Stomach smooth muscle (tissue), 2 donors: ENCODE measurements at regions not wholly inside any gene's neighbourhood (a gene's known extent, or its start where the extent isn't known, plus 50 kb on each side); places are given as distances from the start of the nearest gene placed in this dataset.

Source experiments
- H3K27ac ChIP-seq: one replicate; pipeline ENCODE4 v1.7.0; 2013; ENCODE audit warnings: mild to moderate bottlenecking, low read length, inconsistent platforms
- H3K27me3 ChIP-seq, 2 donors: one replicate each; pipeline ENCODE4 v1.7.0; 2013; ENCODE audit warnings: low read length in 2 of 2; ENCODE audit not compliant: insufficient read depth in 2 of 2, control insufficient read depth in 1 of 2
- H3K36me3 ChIP-seq, 2 donors: one replicate each; pipeline ENCODE4 v1.7.0; 2013; ENCODE audit warnings: low read length in 2 of 2; ENCODE audit not compliant: control insufficient read depth in 2 of 2, insufficient read depth in 2 of 2
- H3K4me1 ChIP-seq: one replicate; pipeline ENCODE4 v1.7.0; 2013; ENCODE audit warnings: low read length; ENCODE audit not compliant: control insufficient read depth, insufficient read depth
- H3K4me3 ChIP-seq, 2 donors: one replicate each; pipeline ENCODE4 v1.7.0; 2013; ENCODE audit warnings: low read length in 2 of 2
- H3K9ac ChIP-seq, 2 donors: one replicate each; pipeline ENCODE4 v1.7.0; 2013; ENCODE audit warnings: low read length in 2 of 2, mild to moderate bottlenecking in 1 of 2
- H3K9me3 ChIP-seq, 2 donors: one replicate each; pipeline ENCODE4 v1.7.0; 2013; ENCODE audit warnings: low read length in 2 of 2; ENCODE audit not compliant: control insufficient read depth in 2 of 2
- donor health status: healthy.
- donor health status: Pancreatic carcinoma.

DNA sequence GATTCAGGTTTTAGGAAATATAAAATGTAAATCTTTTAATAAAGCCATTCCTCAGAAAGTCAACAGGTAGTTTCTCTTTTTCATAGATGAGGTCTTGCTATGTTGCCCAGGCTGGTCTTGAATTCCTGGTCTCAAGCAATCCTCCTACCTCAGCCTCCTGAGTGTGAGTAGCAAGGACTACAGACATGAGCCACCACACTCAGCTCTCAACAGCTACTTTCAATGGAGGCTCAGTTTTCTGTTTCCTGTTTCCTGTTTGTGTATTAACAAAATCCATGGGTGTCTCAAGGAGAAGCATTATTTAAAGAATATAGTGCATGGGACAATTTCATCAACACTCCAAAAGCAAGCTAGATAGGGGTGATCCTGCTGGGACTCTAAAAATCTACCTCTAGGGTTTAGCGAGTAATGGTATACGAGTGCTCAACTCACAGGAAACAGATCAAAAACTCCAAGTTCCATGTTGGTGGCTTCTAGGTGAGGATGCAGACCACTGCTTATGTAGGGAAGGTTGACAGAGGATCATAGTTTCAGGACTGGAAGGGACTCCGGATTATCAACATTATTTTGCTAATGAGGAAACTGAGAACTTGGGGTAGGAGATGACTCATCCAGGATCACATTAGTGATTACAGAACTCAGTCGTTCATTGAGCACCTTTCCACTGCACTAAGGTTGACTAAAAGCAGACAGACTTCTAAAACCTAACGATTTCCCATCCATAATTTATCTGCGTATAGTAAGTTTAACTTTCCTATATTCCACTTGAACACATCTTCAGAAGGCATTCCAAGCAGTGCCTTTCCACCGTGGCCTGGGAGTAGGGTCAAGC, 61.7 kb upstream of the WIPF1 start:
- no peaks in the 10 kb centered on the region for H3K27me3 ChIP-seq
- no peak overlapping the region for H3K9ac ChIP-seq
- no peaks in the 10 kb centered on the region for H3K36me3 ChIP-seq
- H3K4me1 ChIP-seq = peaks cover 24% of the 10 kb centered on the region
- H3K27ac ChIP-seq = no peak overlapping the region
- no peak overlapping the region for H3K4me3 ChIP-seq
- peaks cover 0 to 4% of the 10 kb centered on the region in 2 donors for H3K9me3 ChIP-seq

- Histone ChIP-seq H3K27ac (no peak overlapping the region), H3K4me3 (no peak overlapping the region), H3K4me1 (peaks cover 6% of the 10 kb centered on the region), H3K27me3 (no peaks in the 10 kb centered on the region), H3K9ac (no peak overlapping the region), H3K9me3 (peaks cover 0 to 4% of the 10 kb centered on the region in 2 donors), H3K36me3 (no peaks in the 10 kb centered on the region)
Measured at GRCh38 chr2:174656676-174657176, 59.1 kb upstream of the WIPF1 start.

GRCh38 chr2:174656035-174656434, 58.4 kb upstream of the WIPF1 start:
- H3K9me3 ChIP-seq = peaks cover 0 to 4% of the 10 kb centered on the region in 2 donors
- H3K9ac ChIP-seq = no peak overlapping the region
- H3K27me3 ChIP-seq = no peaks in the 10 kb centered on the region
- no peaks in the 10 kb centered on the region for H3K36me3 ChIP-seq
- no peak overlapping the region for H3K4me3 ChIP-seq
- H3K27ac ChIP-seq = no peak overlapping the region
- H3K4me1 ChIP-seq = peaks cover 4% of the 10 kb centered on the region

GRCh38 chr2:174654419-174654941, 56.9 kb upstream of the WIPF1 start:
- peaks cover 0 to 5% of the 10 kb centered on the region in 2 donors for H3K9me3 ChIP-seq
- H3K4me1 ChIP-seq = peaks cover 4% of the 10 kb centered on the region
- no peaks in the 10 kb centered on the region for H3K36me3 ChIP-seq
- no peaks in the 10 kb centered on the region for H3K27me3 ChIP-seq
- no peak overlapping the region for H3K9ac ChIP-seq
- H3K4me3 ChIP-seq = no peak overlapping the region
- no peak overlapping the region for H3K27ac ChIP-seq

DNA sequence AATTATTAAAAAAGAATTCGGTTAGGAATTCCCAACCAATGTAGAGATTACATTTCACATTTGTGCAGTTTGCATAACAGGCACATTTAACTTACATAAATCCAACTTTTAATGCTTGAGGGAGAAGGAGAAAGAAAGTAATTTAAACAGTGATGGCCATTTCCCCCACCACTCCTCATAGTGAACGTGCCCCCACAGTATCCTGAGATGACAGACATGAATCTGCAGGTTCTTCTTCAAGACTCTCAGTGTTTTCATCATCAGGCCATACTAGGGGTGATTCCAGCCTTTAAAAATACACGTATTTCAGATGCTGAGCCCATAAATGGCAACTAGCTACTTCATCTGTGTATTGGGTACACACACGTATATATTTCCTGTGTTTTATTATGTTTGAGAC, 51.3 kb upstream of the WIPF1 start:
- no peaks in the 10 kb centered on the region for H3K27me3 ChIP-seq
- H3K9ac ChIP-seq = no peak overlapping the region
- H3K4me1 ChIP-seq = no peaks in the 10 kb centered on the region
- no peak overlapping the region for H3K4me3 ChIP-seq
- H3K27ac ChIP-seq = no peak overlapping the region
- peaks cover 3 to 11% of the 10 kb centered on the region in 2 donors for H3K9me3 ChIP-seq
- H3K36me3 ChIP-seq = no peaks in the 10 kb centered on the region
